Hepatocyte (in vitro differentiated cells): ENCODE measurements at regions not wholly inside any gene's neighbourhood (a gene's known extent, or its start where the extent isn't known, plus 50 kb on each side); places are given as distances from the start of the nearest gene placed in this dataset.

ENCODE experiments used
- EZH2 ChIP-seq: fragments of 200-600 bp; sonication (generic); IDR thresholded peaks from 2 replicates; pipeline ENCODE4 v1.6.1; 2016; ENCODE audit warnings: antibody characterized with exemption, mild to moderate bottlenecking, borderline replicate concordance
- TF ChIP-seq, protein P1 (sequence below): fragments of 200-600 bp; sonication (generic); IDR thresholded peaks from 2 replicates; pipeline ENCODE4 v1.5.1; 2016; ENCODE audit warnings: antibody characterized with exemption, mild to moderate bottlenecking; ENCODE audit not compliant: poor library complexity

DNA sequence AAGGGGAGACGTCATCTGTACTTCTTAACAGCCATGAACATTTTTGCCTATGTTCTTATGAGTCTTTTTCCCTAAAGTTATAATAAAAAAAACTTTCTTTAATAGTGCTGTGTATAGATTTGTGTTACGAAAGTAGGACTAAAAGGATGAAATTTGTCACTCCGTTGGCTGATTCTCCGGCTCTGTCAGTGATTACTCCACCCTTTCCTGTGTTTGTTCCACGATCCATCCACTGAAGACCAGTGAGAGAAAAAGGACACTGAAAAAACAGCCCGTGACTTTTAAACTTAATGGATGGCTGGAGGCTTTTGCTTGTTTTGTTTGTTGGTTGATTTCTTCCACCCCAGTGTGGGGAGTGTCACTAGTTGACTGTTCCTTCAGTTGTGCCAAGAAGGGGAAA, 232.0 kb upstream of the NOX3 start:
- TF ChIP-seq, protein P1, sequence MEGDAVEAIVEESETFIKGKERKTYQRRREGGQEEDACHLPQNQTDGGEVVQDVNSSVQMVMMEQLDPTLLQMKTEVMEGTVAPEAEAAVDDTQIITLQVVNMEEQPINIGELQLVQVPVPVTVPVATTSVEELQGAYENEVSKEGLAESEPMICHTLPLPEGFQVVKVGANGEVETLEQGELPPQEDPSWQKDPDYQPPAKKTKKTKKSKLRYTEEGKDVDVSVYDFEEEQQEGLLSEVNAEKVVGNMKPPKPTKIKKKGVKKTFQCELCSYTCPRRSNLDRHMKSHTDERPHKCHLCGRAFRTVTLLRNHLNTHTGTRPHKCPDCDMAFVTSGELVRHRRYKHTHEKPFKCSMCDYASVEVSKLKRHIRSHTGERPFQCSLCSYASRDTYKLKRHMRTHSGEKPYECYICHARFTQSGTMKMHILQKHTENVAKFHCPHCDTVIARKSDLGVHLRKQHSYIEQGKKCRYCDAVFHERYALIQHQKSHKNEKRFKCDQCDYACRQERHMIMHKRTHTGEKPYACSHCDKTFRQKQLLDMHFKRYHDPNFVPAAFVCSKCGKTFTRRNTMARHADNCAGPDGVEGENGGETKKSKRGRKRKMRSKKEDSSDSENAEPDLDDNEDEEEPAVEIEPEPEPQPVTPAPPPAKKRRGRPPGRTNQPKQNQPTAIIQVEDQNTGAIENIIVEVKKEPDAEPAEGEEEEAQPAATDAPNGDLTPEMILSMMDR: no peak
- TF ChIP-seq EZH2: no peak
